A673 (cell line): ENCODE measurements at regions not wholly inside any gene's neighbourhood (a gene's known extent, or its start where the extent isn't known, plus 50 kb on each side); places are given as distances from the start of the nearest gene placed in this dataset.

Experiments
- BruUV-seq: library from RNA; stranded (reverse); fragments of 400-500 nt; replicated peaks from 2 replicates; lab custom pipeline; 2021; lab: Mats Ljungman, UMichigan
- CTCF ChIA-PET: fragments of 300-600 bp; sonication (Branson Sonifier 250); formaldehyde crosslinking; loops from one replicate; lab custom pipeline; 2022; ENCODE audit warnings: antibody characterized with exemption; lab: Charles Lee
- POLR2A ChIA-PET: fragments of 300-600 bp; sonication (Branson Sonifier 250); formaldehyde crosslinking; loops from one replicate; lab custom pipeline; 2022; ENCODE audit warnings: antibody characterized with exemption; ENCODE audit not compliant: low non-redundant PET; lab: Charles Lee
- DNase-seq: peaks from one replicate; pipeline ENCODE4 v3.0.0-alpha.2; 2015; ENCODE audit warnings: low spot score
- H3K27ac ChIP-seq: fragments of 200-600 bp; sonication (generic); 2 replicates; pipeline ENCODE4 v1.5.1; 2016; ENCODE audit warnings: mixed run types, low read depth, mild to moderate bottlenecking, mixed read lengths, antibody characterized with exemption, low read length; ENCODE audit not compliant: poor library complexity, severe bottlenecking
- H3K27me3 ChIP-seq: fragments of 200-600 bp; sonication (generic); replicated peaks from 2 replicates; pipeline ENCODE4 v1.6.1; 2017; ENCODE audit warnings: mixed run types, low read depth, mild to moderate bottlenecking, mixed read lengths, antibody characterized with exemption, low read length; ENCODE audit not compliant: insufficient read depth, poor library complexity
- H3K36me3 ChIP-seq: fragments of 200-600 bp; sonication (generic); 2 replicates; pipeline ENCODE4 v1.6.1; 2016; ENCODE audit warnings: mixed run types, mild to moderate bottlenecking, mixed read lengths, antibody characterized with exemption, low read length; ENCODE audit not compliant: insufficient read depth, poor library complexity, severe bottlenecking
- H3K4me1 ChIP-seq: fragments of 200-600 bp; sonication (generic); 2 replicates; pipeline ENCODE4 v1.6.1; 2017; ENCODE audit warnings: mixed run types, mild to moderate bottlenecking, mixed read lengths, antibody characterized with exemption, low read length; ENCODE audit not compliant: insufficient read depth, poor library complexity, severe bottlenecking
- H3K4me3 ChIP-seq: fragments of 200-600 bp; sonication (generic); 2 replicates; pipeline ENCODE4 v1.5.1; 2016; ENCODE audit warnings: low read depth, mixed run types, mild to moderate bottlenecking, mixed read lengths, low read length; ENCODE audit not compliant: poor library complexity, severe bottlenecking
- H3K9me3 ChIP-seq: fragments of 200-600 bp; sonication (generic); 2 replicates; pipeline ENCODE4 v1.6.1; 2016; ENCODE audit warnings: mixed run types, low read depth, mild to moderate bottlenecking, mixed read lengths, antibody characterized with exemption, low read length; ENCODE audit not compliant: poor library complexity, severe bottlenecking
- CTCF ChIP-seq: fragments of 300-800, 200-600 bp; sonication (generic); conservative IDR thresholded peaks from 2 replicates; pipeline ENCODE4 v1.5.1; 2017; ENCODE audit warnings: low read depth, mild to moderate bottlenecking, antibody characterized with exemption, low read length, moderate library complexity, mixed read lengths
- EZH2 ChIP-seq: fragments of 200-600 bp; sonication (generic); IDR thresholded peaks from 2 replicates; pipeline ENCODE4 v1.6.1; 2017; ENCODE audit warnings: borderline replicate concordance, low read depth, mild to moderate bottlenecking, mixed read lengths, antibody characterized with exemption, low read length; ENCODE audit not compliant: poor library complexity, severe bottlenecking
- intact Hi-C: fragments of 100-400 bp; cut with micrococcal nuclease; formaldehyde crosslinking; loops from one replicate; pipeline ENCODE4 v1.10.0; 2022; ENCODE audit not compliant: unreplicated experiment

- ChIA-PET POLR2A (no interaction called here), CTCF (no interaction called here)
- Histone ChIP-seq H3K4me3 (no peak overlapping the region), H3K27ac (no peak overlapping the region), H3K4me1 (no peaks in the 10 kb centered on the region), H3K27me3 (no peaks in the 10 kb centered on the region), H3K9me3 (no peaks in the 10 kb centered on the region), H3K36me3 (no peaks in the 10 kb centered on the region)
- TF ChIP-seq EZH2: no peak
- no peak for TF ChIP-seq CTCF
- DNase-seq: no peak
- no TSS peak for BruUV-seq
- intact Hi-C loops: no loop called here
These were observed 153.0 kb downstream of the PHETA1 start for GRCh38 chr12:111215881-111216280.

GRCh38 chr12:111214401-111214800, 154.5 kb downstream of the PHETA1 start:
- ChIA-PET POLR2A (no interaction called here), CTCF (no interaction called here)
- Histone ChIP-seq H3K4me1 (no peaks in the 10 kb centered on the region), H3K9me3 (no peaks in the 10 kb centered on the region), H3K36me3 (no peaks in the 10 kb centered on the region), H3K27ac (no peak overlapping the region), H3K27me3 (peaks cover 9% of the 10 kb centered on the region), H3K4me3 (no peak overlapping the region)
- DNase-seq: no peak
- no peak for TF ChIP-seq EZH2
- no peak for TF ChIP-seq CTCF
- BruUV-seq: no TSS peak
- intact Hi-C loops: no loop called here

GRCh38 chr12:111213561-111213960, 155.3 kb downstream of the PHETA1 start:
- intact Hi-C loops: no loop called here
- H3K4me3 ChIP-seq: no peak overlapping the region
- H3K9me3 ChIP-seq: no peaks in the 10 kb centered on the region
- no peak for DNase-seq
- TF ChIP-seq EZH2 (no peak), CTCF (no peak)
- no TSS peak for BruUV-seq
- no peaks in the 10 kb centered on the region for H3K36me3 ChIP-seq
- POLR2A ChIA-PET: no interaction called here
- H3K27me3 ChIP-seq: peaks cover 11% of the 10 kb centered on the region
- CTCF ChIA-PET: no interaction called here
- no peaks in the 10 kb centered on the region for H3K4me1 ChIP-seq
- no peak overlapping the region for H3K27ac ChIP-seq
